ENCODE measurements at regions not wholly inside any gene's neighbourhood (a gene's known extent, or its start where the extent isn't known, plus 50 kb on each side); places are given as distances from the start of the nearest gene placed in this dataset.
A peak's percentile ranks its signal among the peaks of the same experiment; 100 is the strongest.
"Not testable (repeated sequence)": the region's sequence is repeated elsewhere in the genome, so short reads cannot be mapped to it uniquely, and the experiment has no call there.

GRCh38 chr2:35960596-35960995 lies 395.0 kb upstream of the CRIM1 start:
- Histone ChIP-seq H3K9me3 (no peaks in the 10 kb centered on the region), H3K4me1 (peaks cover 0 to 11% (median 2%) of the 10 kb centered on the region in 3 donors), H3K27ac (no peak overlapping the region), H3K4me3 (no peak overlapping the region), H3K36me3 (no peaks in the 10 kb centered on the region), H3K27me3 (no peaks in the 10 kb centered on the region)
- TF ChIP-seq POLR2A (IDR thresholded peaks at IDR 0.05): no peak
- TF ChIP-seq CTCF (IDR thresholded peaks at IDR 0.05): no peak
- DNase-seq: no peak
- intact Hi-C loops (cut with DNase I): no loop called here
- WGBS, 2 donors: 38 to 48% methylated on average over 1 of the region's 1 CpG

GRCh38 chr2:35957053-35957452 lies 398.5 kb upstream of the CRIM1 start:
- intact Hi-C loops (cut with DNase I): not testable (repeated sequence)

GRCh38 chr2:35946478-35946877 lies 409.1 kb upstream of the CRIM1 start:
- WGBS, 2 donors: 15 to 26% methylated on average over 2 of the region's 2 CpGs
- intact Hi-C loops (cut with DNase I): no loop called here
- Histone ChIP-seq H3K9me3 (no peaks in the 10 kb centered on the region), H3K27me3 (no peaks in the 10 kb centered on the region), H3K4me1 (no peaks in the 10 kb centered on the region), H3K4me3 (no peak overlapping the region), H3K36me3 (no peaks in the 10 kb centered on the region), H3K27ac (peak overlapping the region in 1 of 4 donors; percentile 10)
- TF ChIP-seq CTCF (IDR thresholded peaks at IDR 0.05) (no peak), POLR2A (IDR thresholded peaks at IDR 0.05) (no peak)
- no peak for DNase-seq

More at GRCh38 chr2:35957053-35957452, 398.5 kb upstream of the CRIM1 start:
- not testable (repeated sequence) for H3K9me3 ChIP-seq, H3K4me1 ChIP-seq, H3K27ac ChIP-seq, H3K36me3 ChIP-seq, H3K4me3 ChIP-seq, H3K27me3 ChIP-seq, DNase-seq
- WGBS, 2 donors: 88 to 91% methylated on average over 10 of the region's 10 CpGs

- no peaks in the 10 kb centered on the region for H3K27me3 ChIP-seq
- peaks cover 0 to 8% (median 3%) of the 10 kb centered on the region in 3 donors for H3K4me1 ChIP-seq
- no peak overlapping the region for H3K4me3 ChIP-seq
- no peak for TF ChIP-seq POLR2A (IDR thresholded peaks at IDR 0.05)
- no peak for TF ChIP-seq CTCF (IDR thresholded peaks at IDR 0.05)
- H3K36me3 ChIP-seq: no peaks in the 10 kb centered on the region
- no peaks in the 10 kb centered on the region for H3K9me3 ChIP-seq
- no peak for DNase-seq
- intact Hi-C loops (cut with DNase I): no loop called here
- WGBS, 2 donors: 63 to 70% methylated on average over 4 of the region's 4 CpGs
- peak overlapping the region in 1 of 4 donors; percentile 13 for H3K27ac ChIP-seq
These were observed 416.7 kb upstream of the CRIM1 start for GRCh38 chr2:35938838-35939237.

GRCh38 chr2:35933031-35933430 lies 422.5 kb upstream of the CRIM1 start:
- H3K9me3 ChIP-seq: no peaks in the 10 kb centered on the region
- DNase-seq: no peak
- 32 to 40% methylated on average over 1 of the region's 1 CpG for WGBS, 2 donors

More at GRCh38 chr2:35933031-35933430, 422.5 kb upstream of the CRIM1 start:
- no peaks in the 10 kb centered on the region for H3K36me3 ChIP-seq
- H3K4me3 ChIP-seq: no peak overlapping the region
- no peak for TF ChIP-seq CTCF (IDR thresholded peaks at IDR 0.05)
- TF ChIP-seq POLR2A (IDR thresholded peaks at IDR 0.05): no peak
- H3K27me3 ChIP-seq: no peaks in the 10 kb centered on the region
- intact Hi-C loops (cut with DNase I): no loop called here
- H3K27ac ChIP-seq: no peak overlapping the region
- H3K4me1 ChIP-seq: peaks cover 0 to 2% (median 0%) of the 10 kb centered on the region in 3 donors
